ENCODE measurements at regions not wholly inside any gene's neighbourhood (a gene's known extent, or its start where the extent isn't known, plus 50 kb on each side); places are given as distances from the start of the nearest gene placed in this dataset.

DNA sequence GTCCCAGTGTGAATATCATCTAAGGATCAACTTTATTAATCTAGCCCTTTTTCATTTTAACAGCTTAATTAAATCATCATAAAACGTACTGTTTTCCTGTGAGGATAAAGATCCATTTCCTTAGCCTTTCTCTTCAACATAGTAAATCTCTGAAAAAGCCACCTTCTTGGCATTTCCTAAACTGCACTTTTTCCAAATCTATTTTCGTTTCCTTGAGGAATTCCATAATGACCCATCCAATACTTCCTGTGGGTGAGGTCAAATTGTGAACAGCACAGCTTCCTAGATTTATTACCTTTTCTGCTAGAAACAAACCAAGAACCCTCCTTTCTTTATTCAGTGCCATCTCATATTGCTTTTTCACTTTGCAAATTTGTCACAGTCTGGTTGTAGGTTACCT is 129.4 kb upstream of the CNTN4 start:
- no peaks in the 10 kb centered on the region for H3K27me3 ChIP-seq (ENCODE audit: control insufficient read depth in 1 of 2, insufficient read depth in 1 of 2, low read length in 2 of 2)
- no peak for DNase-seq
- H2BK5ac ChIP-seq (ENCODE audit: low read depth, low read length, poor library complexity, severe bottlenecking), result no peak overlapping the region
- no peak overlapping the region for H3K27ac ChIP-seq (ENCODE audit: low read length, poor library complexity, severe bottlenecking)
- no peak overlapping the region for H3K4me2 ChIP-seq (ENCODE audit: low read length, poor library complexity, severe bottlenecking)
- H2BK12ac ChIP-seq (ENCODE audit: low read length in 2 of 2), result no peak overlapping the region
- no peaks in the 10 kb centered on the region for H3K79me1 ChIP-seq (replicated peaks; ENCODE audit: low read length, poor library complexity, severe bottlenecking)
- H2AFZ ChIP-seq (ENCODE audit: low read depth, low read length), result no peak overlapping the region
- no peaks in the 10 kb centered on the region for H3K36me3 ChIP-seq (ENCODE audit: control insufficient read depth in 1 of 2, insufficient read depth in 2 of 2, low read depth in 1 of 2, low read length in 2 of 2)
- H3K4ac ChIP-seq (ENCODE audit: low read depth in 1 of 2, low read length in 2 of 2), result no peak overlapping the region
- no peak overlapping the region for H3K23ac ChIP-seq (ENCODE audit: low read length in 2 of 2)
- H3K14ac ChIP-seq (ENCODE audit: low read length in 2 of 2), result no peak overlapping the region
- H3K18ac ChIP-seq (ENCODE audit: low read depth in 1 of 2, low read length in 2 of 2), result no peak overlapping the region
- H4K91ac ChIP-seq (ENCODE audit: low read length), result no peak overlapping the region
- H2AK5ac ChIP-seq (ENCODE audit: low read length, severe bottlenecking), result no peak overlapping the region
- H2BK120ac ChIP-seq (ENCODE audit: low read depth, low read length), result no peak overlapping the region
- no peak overlapping the region for H3K9ac ChIP-seq (ENCODE audit: low read length)
- no peak overlapping the region for H4K8ac ChIP-seq (ENCODE audit: low read length)
- H2BK15ac ChIP-seq (ENCODE audit: low read depth, poor library complexity, severe bottlenecking), result no peak overlapping the region
- H3K4me3 ChIP-seq (ENCODE audit: insufficient read depth in 1 of 2, low read depth in 1 of 2, low read length in 2 of 2), result no peak overlapping the region
- H3K9me3 ChIP-seq (ENCODE audit: control insufficient read depth, low read length), result peaks cover 7% of the 10 kb centered on the region
- H3K4me1 ChIP-seq (ENCODE audit: control insufficient read depth, insufficient read depth, low read depth, low read length), result peaks cover 2% of the 10 kb centered on the region
- WGBS, result 26% methylated on average over 2 of the region's 2 CpGs

DNA sequence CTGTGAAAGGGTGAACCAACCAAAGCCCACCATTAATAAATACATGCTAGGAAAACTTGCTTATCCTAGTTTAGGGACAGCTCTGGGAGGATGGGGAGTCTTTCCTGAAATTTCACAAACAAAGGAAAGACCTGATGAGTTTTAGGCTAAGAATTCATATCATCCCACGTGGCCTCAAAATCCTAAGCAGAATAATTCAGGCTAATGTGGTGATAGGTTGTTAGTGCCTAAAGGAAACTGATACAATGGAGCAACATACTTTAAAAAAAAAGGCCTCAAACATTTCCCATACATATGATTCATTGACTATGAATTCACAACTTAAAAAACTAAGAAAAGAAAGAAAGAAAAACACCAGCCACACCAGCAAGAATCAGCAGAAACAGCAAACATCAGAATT is 126.9 kb upstream of the CNTN4 start:
- Histone ChIP-seq H3K9ac (ENCODE audit: low read length) (no peak overlapping the region), H2AFZ (ENCODE audit: low read depth, low read length) (no peak overlapping the region), H4K8ac (ENCODE audit: low read length) (no peak overlapping the region), H3K18ac (ENCODE audit: low read depth in 1 of 2, low read length in 2 of 2) (no peak overlapping the region), H3K27ac (ENCODE audit: low read length, poor library complexity, severe bottlenecking) (peak overlapping the region; percentile 26), H3K23ac (ENCODE audit: low read length in 2 of 2) (no peak overlapping the region), H4K91ac (ENCODE audit: low read length) (no peak overlapping the region), H3K79me1 (replicated peaks; ENCODE audit: low read length, poor library complexity, severe bottlenecking) (no peaks in the 10 kb centered on the region), H3K4me2 (ENCODE audit: low read length, poor library complexity, severe bottlenecking) (no peak overlapping the region), H3K9me3 (ENCODE audit: control insufficient read depth, low read length) (peaks cover 11% of the 10 kb centered on the region), H2BK5ac (ENCODE audit: low read depth, low read length, poor library complexity, severe bottlenecking) (peak overlapping the region; percentile 57), H2AK5ac (ENCODE audit: low read length, severe bottlenecking) (peak overlapping the region; percentile 10), H2BK120ac (ENCODE audit: low read depth, low read length) (no peak overlapping the region), H2BK15ac (ENCODE audit: low read depth, poor library complexity, severe bottlenecking) (no peak overlapping the region), H3K36me3 (ENCODE audit: control insufficient read depth in 1 of 2, insufficient read depth in 2 of 2, low read depth in 1 of 2, low read length in 2 of 2) (no peaks in the 10 kb centered on the region), H2BK12ac (ENCODE audit: low read length in 2 of 2) (no peak overlapping the region), H3K14ac (ENCODE audit: low read length in 2 of 2) (no peak overlapping the region), H3K27me3 (ENCODE audit: control insufficient read depth in 1 of 2, insufficient read depth in 1 of 2, low read length in 2 of 2) (no peaks in the 10 kb centered on the region), H3K4ac (ENCODE audit: low read depth in 1 of 2, low read length in 2 of 2) (no peak overlapping the region), H3K4me1 (ENCODE audit: control insufficient read depth, insufficient read depth, low read depth, low read length) (no peaks in the 10 kb centered on the region), H3K4me3 (ENCODE audit: insufficient read depth in 1 of 2, low read depth in 1 of 2, low read length in 2 of 2) (no peak overlapping the region)
- DNase-seq, result no peak
- WGBS, result no CpG with 5 or more reads among the region's 1 CpG

DNA sequence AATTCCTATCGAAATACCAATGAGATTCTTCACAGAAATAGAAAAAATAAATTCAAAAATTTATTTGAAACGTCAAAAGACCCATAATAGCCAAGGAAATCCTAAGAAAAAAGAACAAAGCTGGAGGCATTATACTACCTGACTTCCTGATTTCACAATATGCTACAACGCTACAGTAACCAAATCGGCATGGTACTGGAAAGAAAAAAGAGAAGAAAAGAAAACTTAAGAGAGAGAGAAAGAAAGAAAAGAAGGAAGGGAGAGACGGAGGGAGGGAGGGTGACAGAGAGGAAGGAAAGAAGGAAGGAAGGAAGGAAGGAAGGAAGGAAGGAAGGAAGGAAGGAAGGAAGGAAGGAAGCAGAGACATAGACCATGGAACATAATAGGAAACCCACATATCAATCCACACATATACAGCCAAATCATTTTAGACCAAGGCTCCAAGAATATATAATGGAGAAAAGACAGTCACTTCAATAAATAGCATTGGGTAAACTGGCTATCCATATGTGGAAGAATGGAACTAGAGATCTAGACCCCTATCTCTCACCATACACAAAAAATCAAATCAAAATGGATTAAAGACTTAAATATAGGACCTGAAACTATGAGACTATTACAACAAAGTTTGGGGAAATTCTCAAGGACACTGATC is 118.6 kb upstream of the CNTN4 start:
- no peak overlapping the region for H2BK120ac ChIP-seq (ENCODE audit: low read depth, low read length)
- H3K23ac ChIP-seq (ENCODE audit: low read length in 2 of 2), result no peak overlapping the region
- no peaks in the 10 kb centered on the region for H3K27me3 ChIP-seq (ENCODE audit: control insufficient read depth in 1 of 2, insufficient read depth in 1 of 2, low read length in 2 of 2)
- H4K91ac ChIP-seq (ENCODE audit: low read length), result no peak overlapping the region
- peaks cover 8% of the 10 kb centered on the region for H3K9me3 ChIP-seq (ENCODE audit: control insufficient read depth, low read length)
- WGBS, result 78% methylated on average over 4 of the region's 5 CpGs
- no peak overlapping the region for H4K8ac ChIP-seq (ENCODE audit: low read length)
- H2AFZ ChIP-seq (ENCODE audit: low read depth, low read length), result no peak overlapping the region
- H3K4me2 ChIP-seq (ENCODE audit: low read length, poor library complexity, severe bottlenecking), result no peak overlapping the region
- no peak overlapping the region for H3K18ac ChIP-seq (ENCODE audit: low read depth in 1 of 2, low read length in 2 of 2)
- H3K4me3 ChIP-seq (ENCODE audit: insufficient read depth in 1 of 2, low read depth in 1 of 2, low read length in 2 of 2), result no peak overlapping the region
- no peak for DNase-seq
- no peaks in the 10 kb centered on the region for H3K79me1 ChIP-seq (replicated peaks; ENCODE audit: low read length, poor library complexity, severe bottlenecking)
- H2BK15ac ChIP-seq (ENCODE audit: low read depth, poor library complexity, severe bottlenecking), result no peak overlapping the region
- H2AK5ac ChIP-seq (ENCODE audit: low read length, severe bottlenecking), result no peak overlapping the region
- H2BK12ac ChIP-seq (ENCODE audit: low read length in 2 of 2), result no peak overlapping the region
- H3K14ac ChIP-seq (ENCODE audit: low read length in 2 of 2), result no peak overlapping the region
- no peaks in the 10 kb centered on the region for H3K4me1 ChIP-seq (ENCODE audit: control insufficient read depth, insufficient read depth, low read depth, low read length)
- no peaks in the 10 kb centered on the region for H3K36me3 ChIP-seq (ENCODE audit: control insufficient read depth in 1 of 2, insufficient read depth in 2 of 2, low read depth in 1 of 2, low read length in 2 of 2)
- H3K4ac ChIP-seq (ENCODE audit: low read depth in 1 of 2, low read length in 2 of 2), result no peak overlapping the region
- no peak overlapping the region for H3K9ac ChIP-seq (ENCODE audit: low read length)
- H3K27ac ChIP-seq (ENCODE audit: low read length, poor library complexity, severe bottlenecking), result no peak overlapping the region
- H2BK5ac ChIP-seq (ENCODE audit: low read depth, low read length, poor library complexity, severe bottlenecking), result no peak overlapping the region

DNA sequence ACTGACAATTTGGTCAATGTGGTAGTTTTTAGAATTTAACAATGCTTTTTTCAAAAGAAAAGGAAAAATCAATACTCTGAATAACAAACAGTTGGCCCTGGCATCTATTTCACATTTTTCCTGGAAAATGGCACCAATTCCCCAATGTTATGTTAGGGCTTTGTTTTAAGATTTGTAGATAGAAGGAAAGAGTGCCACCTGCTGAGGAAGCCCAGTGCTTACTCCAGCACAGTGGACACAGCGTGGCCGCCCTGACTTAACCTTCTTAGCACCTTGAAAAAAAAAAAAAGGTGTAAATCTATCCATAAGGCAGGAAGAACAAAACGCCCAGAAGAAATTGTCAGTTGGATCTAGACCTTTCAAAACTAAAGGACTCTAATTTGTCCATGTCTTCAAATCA is 110.7 kb upstream of the CNTN4 start:
- no peak overlapping the region for H4K8ac ChIP-seq (ENCODE audit: low read length)
- H4K91ac ChIP-seq (ENCODE audit: low read length), result no peak overlapping the region
- H3K36me3 ChIP-seq (ENCODE audit: control insufficient read depth in 1 of 2, insufficient read depth in 2 of 2, low read depth in 1 of 2, low read length in 2 of 2), result no peaks in the 10 kb centered on the region
- WGBS, result 60% methylated on average over 2 of the region's 3 CpGs
- no peak overlapping the region for H2BK15ac ChIP-seq (ENCODE audit: low read depth, poor library complexity, severe bottlenecking)
- peaks cover 3% of the 10 kb centered on the region for H3K9me3 ChIP-seq (ENCODE audit: control insufficient read depth, low read length)
- no peak overlapping the region for H3K23ac ChIP-seq (ENCODE audit: low read length in 2 of 2)
- H3K27me3 ChIP-seq (ENCODE audit: control insufficient read depth in 1 of 2, insufficient read depth in 1 of 2, low read length in 2 of 2), result no peaks in the 10 kb centered on the region
- no peak for DNase-seq
- H3K14ac ChIP-seq (ENCODE audit: low read length in 2 of 2), result no peak overlapping the region
- no peak overlapping the region for H2BK12ac ChIP-seq (ENCODE audit: low read length in 2 of 2)
- no peak overlapping the region for H2BK5ac ChIP-seq (ENCODE audit: low read depth, low read length, poor library complexity, severe bottlenecking)
- no peak overlapping the region for H3K4me2 ChIP-seq (ENCODE audit: low read length, poor library complexity, severe bottlenecking)
- no peak overlapping the region for H3K9ac ChIP-seq (ENCODE audit: low read length)
- H3K4ac ChIP-seq (ENCODE audit: low read depth in 1 of 2, low read length in 2 of 2), result no peak overlapping the region
- H3K4me3 ChIP-seq (ENCODE audit: insufficient read depth in 1 of 2, low read depth in 1 of 2, low read length in 2 of 2), result no peak overlapping the region
- H3K4me1 ChIP-seq (ENCODE audit: control insufficient read depth, insufficient read depth, low read depth, low read length), result no peaks in the 10 kb centered on the region
- H3K79me1 ChIP-seq (replicated peaks; ENCODE audit: low read length, poor library complexity, severe bottlenecking), result no peaks in the 10 kb centered on the region
- H2AK5ac ChIP-seq (ENCODE audit: low read length, severe bottlenecking), result no peak overlapping the region
- no peak overlapping the region for H3K27ac ChIP-seq (ENCODE audit: low read length, poor library complexity, severe bottlenecking)
- H2AFZ ChIP-seq (ENCODE audit: low read depth, low read length), result no peak overlapping the region
- no peak overlapping the region for H2BK120ac ChIP-seq (ENCODE audit: low read depth, low read length)
- H3K18ac ChIP-seq (ENCODE audit: low read depth in 1 of 2, low read length in 2 of 2), result no peak overlapping the region
